Heart right ventricle (tissue), 16 donors: ENCODE measurements at regions not wholly inside any gene's neighbourhood (a gene's known extent, or its start where the extent isn't known, plus 50 kb on each side); places are given as distances from the start of the nearest gene placed in this dataset.
"Not testable (repeated sequence)": the region's sequence is repeated elsewhere in the genome, so short reads cannot be mapped to it uniquely, and the experiment has no call there.

Experiments used
- ATAC-seq, 8 donors: fragments of 200-7000 bp; cut with Tn5 transposase; one replicate each; pipeline ENCODE4 v1.9.1; 2020; ENCODE audit warnings: mild to moderate bottlenecking in 8 of 8, moderate library complexity in 8 of 8, moderate number of reproducible peaks in 1 of 8
- DNase-seq, 2 donors: peaks; one replicate each; pipeline ENCODE4 v3.0.0-alpha.2; 2020
- H3K27ac ChIP-seq, 10 donors: fragments of 200-600 bp; sonication (generic) in 2 of 10; one replicate each; pipeline versions ENCODE4 v1.5.0 to v1.8.0; 2020 to 2022; ENCODE audit warnings: mild to moderate bottlenecking in 3 of 10
- H3K27me3 ChIP-seq, 7 donors: fragments of 200-600 bp; one replicate each; pipeline ENCODE4 v1.8.0; 2021 to 2022; ENCODE audit warnings: mild to moderate bottlenecking in 2 of 7
- H3K36me3 ChIP-seq, 9 donors: fragments of 200-600 bp; sonication (generic) in 1 of 9; one replicate each; pipeline versions ENCODE4 v1.5.0 to v1.8.0; 2020 to 2022; ENCODE audit warnings: mild to moderate bottlenecking in 2 of 9
- H3K4me1 ChIP-seq, 9 donors: fragments of 200-600 bp; sonication (generic) in 1 of 9; one replicate each; pipeline versions ENCODE4 v1.5.0 to v1.8.0; 2020 to 2022; ENCODE audit warnings: mild to moderate bottlenecking in 4 of 9
- H3K4me3 ChIP-seq, 10 donors: fragments of 200-600 bp; sonication (generic) in 2 of 10; one replicate each; pipeline versions ENCODE4 v1.5.0 to v1.8.0; 2020 to 2022; ENCODE audit warnings: mild to moderate bottlenecking in 7 of 10, moderate library complexity in 2 of 10
- H3K9me3 ChIP-seq, 11 donors: fragments of 200-600 bp in 10 of 11; sonication (generic) in 2 of 11; one replicate each; pipeline versions ENCODE4 v1.5.0 to v1.8.0; 2013 to 2022; ENCODE audit warnings: mild to moderate bottlenecking in 2 of 11, control low read depth in 1 of 11, moderate library complexity in 1 of 11
- WGBS, 2 donors: extraction: QIAGEN DNeasy Blood & Tissue Kit; methylation state at CpG; one replicate each; pipeline ENCODE4 v1.1.7; 2013; ENCODE audit warnings: inconsistent platforms in 1 of 2; 5-methylcytosine and 5-hydroxymethylcytosine counted together
- intact Hi-C, 10 donors: fragments of 100-400 bp; cut with DNase I; formaldehyde crosslinking; loops; one replicate each; pipeline versions ENCODE4 v1.11.1 to v1.14.2; 2022
- TF ChIP-seq, protein P1 (sequence below), 9 donors: fragments of 200-600 bp; sonication (generic) in 2 of 9; IDR thresholded peaks; one replicate each; pipeline versions ENCODE4 v1.5.0 to v1.8.0; 2021 to 2022; ENCODE audit warnings: antibody characterized with exemption in 9 of 9, mild to moderate bottlenecking in 5 of 9, moderate library complexity in 1 of 9
- donor health status: Arrhythmogenic right ventricular cardiomyopathy.
- donor health status: ischemic (EF 13 %, LVEDD 7.1; RV severe dilation, severe dysfunction).
- donor health status: healthy with polysubstance abuse.
- donor health status: DM: no; HTN: yes; CAD: no.
- donor health status: DM: no; HTN: no; CAD: no.
- donor health status: ischemic (EF 25% LVEDD 6.9; RV normal size, moderate dysfunction).
- donor health status: ischemic (EF 25% LVEDD 5.7; RV mildly dilated, moderate dysfunction).
- donor health status: healthy.
- donor health status: DM: yes; HTN: yes; CAD: no.
- donor health status: Ischemic cardiomyopathy.
- donor health status: ischemic (EF 35%, LVEDD 5.7; RV mildly dilated, moderate dysfunction).
- donor health status: nonischemic (EF 11% LVEDD 7.7; RV severe dilation, severe dysfunction).
- donor health status: DM: yes; HTN: yes; CAD: no.
- donor health status: PGD.
- donor health status: ischemic (EF 29% LVEDD 5.4; RV normal size, mild dysfunction).
- donor health status: nonischemic (EF 23%, LVEDD 6.1; RV moderate dilation, normal function).

DNA sequence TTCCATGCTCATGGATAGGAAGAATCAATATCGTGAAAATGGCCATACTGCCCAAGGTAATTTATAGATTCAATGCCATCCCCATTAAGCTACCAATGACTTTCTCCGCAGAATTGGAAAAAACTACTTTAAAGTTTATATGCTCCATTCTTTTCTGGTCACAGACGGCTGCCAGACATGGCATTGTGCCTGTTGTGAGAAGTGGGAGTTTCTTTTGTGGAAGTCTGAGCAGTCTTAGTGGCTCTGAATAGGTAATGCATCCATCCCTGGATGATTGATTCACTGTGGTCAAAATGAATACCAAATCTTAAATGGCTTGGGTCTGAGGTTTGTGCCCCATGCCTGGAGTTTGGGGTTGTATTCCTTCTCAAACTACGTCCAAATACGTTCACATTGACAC is 274.5 kb upstream of the AZI2 start:
- DNase-seq (no peak), ATAC-seq (no peak)
- Histone ChIP-seq H3K9me3 (no peaks in the 10 kb centered on the region), H3K27me3 (no peaks in the 10 kb centered on the region), H3K27ac (no peak overlapping the region), H3K4me3 (no peak overlapping the region), H3K4me1 (no peaks in the 10 kb centered on the region), H3K36me3 (no peaks in the 10 kb centered on the region)
- TF ChIP-seq, protein P1, sequence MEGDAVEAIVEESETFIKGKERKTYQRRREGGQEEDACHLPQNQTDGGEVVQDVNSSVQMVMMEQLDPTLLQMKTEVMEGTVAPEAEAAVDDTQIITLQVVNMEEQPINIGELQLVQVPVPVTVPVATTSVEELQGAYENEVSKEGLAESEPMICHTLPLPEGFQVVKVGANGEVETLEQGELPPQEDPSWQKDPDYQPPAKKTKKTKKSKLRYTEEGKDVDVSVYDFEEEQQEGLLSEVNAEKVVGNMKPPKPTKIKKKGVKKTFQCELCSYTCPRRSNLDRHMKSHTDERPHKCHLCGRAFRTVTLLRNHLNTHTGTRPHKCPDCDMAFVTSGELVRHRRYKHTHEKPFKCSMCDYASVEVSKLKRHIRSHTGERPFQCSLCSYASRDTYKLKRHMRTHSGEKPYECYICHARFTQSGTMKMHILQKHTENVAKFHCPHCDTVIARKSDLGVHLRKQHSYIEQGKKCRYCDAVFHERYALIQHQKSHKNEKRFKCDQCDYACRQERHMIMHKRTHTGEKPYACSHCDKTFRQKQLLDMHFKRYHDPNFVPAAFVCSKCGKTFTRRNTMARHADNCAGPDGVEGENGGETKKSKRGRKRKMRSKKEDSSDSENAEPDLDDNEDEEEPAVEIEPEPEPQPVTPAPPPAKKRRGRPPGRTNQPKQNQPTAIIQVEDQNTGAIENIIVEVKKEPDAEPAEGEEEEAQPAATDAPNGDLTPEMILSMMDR (IDR thresholded peaks at IDR 0.05): no peak
- WGBS, 2 donors: 89 to 94% methylated on average over 5 of the region's 5 CpGs
- intact Hi-C loops: no loop called here

DNA sequence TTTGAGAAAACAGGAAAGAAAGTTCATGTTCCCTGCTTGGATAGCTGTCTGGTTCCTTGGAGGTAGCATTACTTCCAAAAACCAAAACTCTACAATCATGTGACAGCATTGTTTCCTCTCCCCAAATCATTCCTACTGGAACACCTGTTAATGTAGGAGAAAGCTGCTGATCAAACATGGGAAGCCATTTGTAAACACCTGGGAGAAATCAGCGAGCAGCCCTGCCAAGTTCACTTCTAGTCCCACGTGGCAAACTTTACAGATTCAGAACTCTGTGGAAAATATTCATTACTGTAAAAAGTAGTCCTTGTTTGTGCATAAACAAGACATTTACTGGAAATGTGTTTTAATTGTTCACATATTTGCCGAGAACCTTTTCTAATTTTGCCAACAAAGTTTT is 275.5 kb upstream of the AZI2 start:
- Histone ChIP-seq H3K27ac (no peak overlapping the region), H3K9me3 (no peaks in the 10 kb centered on the region), H3K36me3 (no peaks in the 10 kb centered on the region), H3K4me1 (no peaks in the 10 kb centered on the region), H3K27me3 (no peaks in the 10 kb centered on the region), H3K4me3 (no peak overlapping the region)
- TF ChIP-seq, protein P1 (IDR thresholded peaks at IDR 0.05): no peak
- DNase-seq (no peak), ATAC-seq (no peak)
- WGBS, 2 donors: 72 to 81% methylated on average over 3 of the region's 3 CpGs
- intact Hi-C loops: no loop called here

GRCh38 chr3:28627843-28628242 is 279.2 kb upstream of the AZI2 start:
- H3K27ac ChIP-seq, H3K9me3 ChIP-seq, ATAC-seq, DNase-seq, H3K4me1 ChIP-seq, H3K27me3 ChIP-seq, H3K36me3 ChIP-seq, intact Hi-C loops, H3K4me3 ChIP-seq: not testable (repeated sequence)
- WGBS, 2 donors: 82 to 85% methylated on average over 2 of the region's 2 CpGs

- H3K4me3 ChIP-seq: no peak overlapping the region
Measured at GRCh38 chr3:28634019-28634418, 285.4 kb upstream of the AZI2 start.

GRCh38 chr3:28637742-28638141 is 289.1 kb upstream of the AZI2 start:
- TF ChIP-seq, protein P1 (IDR thresholded peaks at IDR 0.05): no peak
- Histone ChIP-seq H3K36me3 (no peaks in the 10 kb centered on the region), H3K27me3 (no peaks in the 10 kb centered on the region), H3K4me1 (peaks cover 0 to 8% (median 0%) of the 10 kb centered on the region in 9 donors), H3K27ac (no peak overlapping the region), H3K4me3 (no peak overlapping the region), H3K9me3 (peaks cover 0 to 4% (median 0%) of the 10 kb centered on the region in 11 donors)
- ATAC-seq: peak in 1 of 8 donors; percentile 47
- intact Hi-C loops: no loop called here
- DNase-seq: no peak
- 42 to 49% methylated on average over 3 of the region's 3 CpGs for whole genome bisulfite sequencing, 2 donors

More at GRCh38 chr3:28634019-28634418, 285.4 kb upstream of the AZI2 start:
- H3K4me1 ChIP-seq: peaks cover 0 to 8% (median 0%) of the 10 kb centered on the region in 9 donors
- peaks cover 0 to 4% (median 0%) of the 10 kb centered on the region in 11 donors for H3K9me3 ChIP-seq
- WGBS, 2 donors: 92 to 94% methylated on average over 2 of the region's 2 CpGs
- intact Hi-C loops: loop anchor here in 1 of 10 donors (5.0 kb wide), 1 partner anchor 137 kb away; no protein-coding TSS in a partner anchor
- TF ChIP-seq, protein P1 (IDR thresholded peaks at IDR 0.05): no peak
- DNase-seq (no peak), ATAC-seq (no peak)
- H3K27me3 ChIP-seq: no peaks in the 10 kb centered on the region
- H3K27ac ChIP-seq: no peak overlapping the region
- no peaks in the 10 kb centered on the region for H3K36me3 ChIP-seq
